ENCODE measurements at regions not wholly inside any gene's neighbourhood (a gene's known extent, or its start where the extent isn't known, plus 50 kb on each side); places are given as distances from the start of the nearest gene placed in this dataset.

DNA sequence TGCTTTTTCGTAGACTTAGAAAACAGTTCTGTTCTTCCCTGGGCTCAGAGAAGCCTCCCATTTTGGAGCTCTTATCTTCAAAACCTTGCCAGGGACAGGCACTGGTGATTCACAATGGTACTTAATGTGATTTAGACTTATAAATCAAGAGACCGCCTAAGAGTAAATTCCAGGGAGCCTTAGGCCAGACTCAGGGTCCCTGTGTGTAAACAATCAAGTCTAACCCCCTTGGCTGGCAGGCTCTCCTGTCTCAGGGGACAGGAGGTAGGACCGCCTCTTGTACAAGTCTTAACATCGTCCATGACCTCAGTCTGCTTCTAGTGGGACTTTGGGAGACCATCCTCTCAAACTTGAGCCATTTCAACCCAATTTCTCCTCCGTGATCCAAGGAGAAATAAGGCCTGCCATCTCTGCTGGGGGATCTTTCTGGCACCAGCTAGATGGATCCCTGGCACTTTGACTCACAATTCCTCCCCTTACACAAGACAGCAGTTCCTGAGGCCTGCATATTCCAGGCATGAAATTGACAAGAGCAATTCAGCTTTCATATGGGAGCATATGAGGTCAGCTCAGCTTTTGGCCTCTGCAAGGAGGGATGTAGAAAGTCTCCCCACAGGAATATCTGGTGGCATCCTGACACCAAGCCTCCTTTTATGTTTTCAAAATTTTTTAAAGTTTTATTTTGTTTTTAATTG, 487.0 kb downstream of the TNS1 start:
- no peak for DNase-seq (ENCODE audit: low read depth)
- H3K4me3 ChIP-seq (ENCODE audit: low read depth, low read length) = no peak overlapping the region
- TF ChIP-seq, protein P1, sequence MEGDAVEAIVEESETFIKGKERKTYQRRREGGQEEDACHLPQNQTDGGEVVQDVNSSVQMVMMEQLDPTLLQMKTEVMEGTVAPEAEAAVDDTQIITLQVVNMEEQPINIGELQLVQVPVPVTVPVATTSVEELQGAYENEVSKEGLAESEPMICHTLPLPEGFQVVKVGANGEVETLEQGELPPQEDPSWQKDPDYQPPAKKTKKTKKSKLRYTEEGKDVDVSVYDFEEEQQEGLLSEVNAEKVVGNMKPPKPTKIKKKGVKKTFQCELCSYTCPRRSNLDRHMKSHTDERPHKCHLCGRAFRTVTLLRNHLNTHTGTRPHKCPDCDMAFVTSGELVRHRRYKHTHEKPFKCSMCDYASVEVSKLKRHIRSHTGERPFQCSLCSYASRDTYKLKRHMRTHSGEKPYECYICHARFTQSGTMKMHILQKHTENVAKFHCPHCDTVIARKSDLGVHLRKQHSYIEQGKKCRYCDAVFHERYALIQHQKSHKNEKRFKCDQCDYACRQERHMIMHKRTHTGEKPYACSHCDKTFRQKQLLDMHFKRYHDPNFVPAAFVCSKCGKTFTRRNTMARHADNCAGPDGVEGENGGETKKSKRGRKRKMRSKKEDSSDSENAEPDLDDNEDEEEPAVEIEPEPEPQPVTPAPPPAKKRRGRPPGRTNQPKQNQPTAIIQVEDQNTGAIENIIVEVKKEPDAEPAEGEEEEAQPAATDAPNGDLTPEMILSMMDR (IDR thresholded peaks at IDR 0.05; ENCODE audit: low read depth, low read length) = no peak
- no peak for TF ChIP-seq MAX (IDR thresholded peaks at IDR 0.05; ENCODE audit: low read depth, low read length)
- no peak for TF ChIP-seq POLR2A (IDR thresholded peaks at IDR 0.05; ENCODE audit: extremely low read depth, insufficient read length)
- no peak for TF ChIP-seq MYC (IDR thresholded peaks at IDR 0.05; ENCODE audit: low read depth, low read length)

DNA sequence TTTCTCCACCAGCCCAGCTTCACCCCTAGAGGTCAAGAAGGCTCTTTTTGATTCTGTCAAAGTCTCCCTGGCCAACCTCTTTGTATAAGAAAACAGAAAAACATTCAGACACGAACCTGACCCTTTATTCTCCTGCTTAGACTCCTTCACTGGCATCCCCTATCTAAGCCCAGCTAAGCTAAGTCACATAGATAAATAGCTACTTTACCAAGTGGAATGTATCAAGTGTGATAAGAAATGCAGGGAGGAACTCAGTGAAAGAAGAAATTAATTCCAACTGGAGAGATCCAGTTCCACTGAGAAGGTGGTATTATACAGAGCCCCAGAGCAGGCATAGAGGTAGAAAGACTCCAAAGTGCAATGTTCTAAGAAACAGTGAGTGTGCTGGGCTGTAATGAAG, 489.5 kb downstream of the TNS1 start:
- no peak overlapping the region for H3K4me3 ChIP-seq (ENCODE audit: low read depth, low read length)
- TF ChIP-seq MAX (IDR thresholded peaks at IDR 0.05; ENCODE audit: low read depth, low read length) (no peak), MYC (IDR thresholded peaks at IDR 0.05; ENCODE audit: low read depth, low read length) (no peak)
- TF ChIP-seq, protein P1 (IDR thresholded peaks at IDR 0.05; ENCODE audit: low read depth, low read length) = no peak
- DNase-seq (ENCODE audit: low read depth) = no peak

DNA sequence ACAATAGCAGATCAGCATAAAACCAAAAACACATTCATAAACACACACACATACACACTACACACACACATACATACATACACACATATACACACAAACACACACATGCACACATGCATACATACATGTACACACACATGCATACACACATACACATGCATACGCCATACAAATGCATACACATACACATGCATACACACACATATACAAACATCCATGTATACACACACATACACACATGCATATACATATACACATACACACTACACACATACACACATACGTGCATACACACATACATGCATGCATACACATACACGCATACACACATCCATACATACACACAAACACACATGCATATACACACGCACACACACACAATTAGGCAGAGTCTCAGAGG, 490.1 kb downstream of the TNS1 start:
- H3K4me3 ChIP-seq (ENCODE audit: low read depth, low read length) = no peak overlapping the region
- no peak for DNase-seq (ENCODE audit: low read depth)
- TF ChIP-seq, protein P1 (IDR thresholded peaks at IDR 0.05; ENCODE audit: low read depth, low read length) = no peak
- TF ChIP-seq MAX (IDR thresholded peaks at IDR 0.05; ENCODE audit: low read depth, low read length) (no peak), POLR2A (IDR thresholded peaks at IDR 0.05; ENCODE audit: extremely low read depth, insufficient read length) (no peak), MYC (IDR thresholded peaks at IDR 0.05; ENCODE audit: low read depth, low read length) (no peak)

- no peak for DNase-seq (ENCODE audit: low read depth)
- TF ChIP-seq MYC (IDR thresholded peaks at IDR 0.05; ENCODE audit: low read depth, low read length) = no peak
- TF ChIP-seq POLR2A (IDR thresholded peaks at IDR 0.05; ENCODE audit: extremely low read depth, insufficient read length) = no peak
- no peak for TF ChIP-seq MAX (IDR thresholded peaks at IDR 0.05; ENCODE audit: low read depth, low read length)
- TF ChIP-seq, protein P1 (IDR thresholded peaks at IDR 0.05; ENCODE audit: low read depth, low read length) = no peak
- H3K4me3 ChIP-seq (ENCODE audit: low read depth, low read length) = no peak overlapping the region
Observed at GRCh38 chr2:217512259-217512658, 490.5 kb downstream of the TNS1 start.

DNA sequence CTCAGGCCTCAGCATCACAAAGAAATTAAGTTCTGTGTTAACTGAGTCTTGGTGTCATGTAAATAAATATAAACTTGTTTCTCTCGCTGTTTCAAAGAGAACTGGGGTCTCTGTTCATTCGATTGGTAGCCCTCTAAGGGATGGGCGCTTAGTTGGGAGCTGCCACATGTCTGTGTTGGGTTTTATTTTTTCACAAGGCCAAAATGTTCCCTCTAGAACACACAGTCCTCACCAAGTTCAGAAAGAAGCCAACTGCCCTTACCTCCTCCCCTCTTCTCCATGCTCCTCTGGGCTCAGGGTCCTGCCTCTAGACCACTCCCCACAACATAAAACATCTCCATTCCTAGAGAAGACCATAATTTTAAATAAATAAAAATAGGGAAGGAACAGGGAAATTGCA, 490.9 kb downstream of the TNS1 start:
- no peak overlapping the region for H3K4me3 ChIP-seq (ENCODE audit: low read depth, low read length)
- no peak for DNase-seq (ENCODE audit: low read depth)
- no peak for TF ChIP-seq POLR2A (IDR thresholded peaks at IDR 0.05; ENCODE audit: extremely low read depth, insufficient read length)
- no peak for TF ChIP-seq MAX (IDR thresholded peaks at IDR 0.05; ENCODE audit: low read depth, low read length)

DNA sequence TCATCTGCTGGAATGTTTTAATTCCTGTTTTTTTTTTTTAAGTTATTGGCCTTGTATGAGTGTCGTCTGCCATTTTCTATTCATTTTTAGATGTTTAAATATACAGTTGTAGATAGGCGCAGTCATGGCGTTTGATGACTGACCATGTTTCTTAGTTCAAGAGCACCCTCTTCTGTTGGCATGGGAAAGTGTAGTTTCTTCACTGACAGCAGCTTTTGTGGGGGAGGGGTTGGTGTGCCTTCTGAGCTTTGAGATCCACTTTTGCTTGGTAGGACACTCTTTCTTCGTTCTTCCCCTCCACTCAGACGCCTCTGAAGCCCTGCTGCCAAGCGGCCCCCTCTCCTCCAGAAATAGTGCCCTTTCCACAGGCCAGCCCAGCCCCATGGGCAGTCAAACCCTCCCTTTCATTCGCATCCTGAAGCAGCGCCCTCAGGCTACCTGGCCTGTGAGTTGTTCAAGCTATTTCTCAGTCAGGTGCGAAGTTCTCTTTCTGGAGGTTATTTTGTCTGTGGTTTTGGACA, 492.0 kb downstream of the TNS1 start:
- TF ChIP-seq MYC (IDR thresholded peaks at IDR 0.05; ENCODE audit: low read depth, low read length) = no peak
- TF ChIP-seq, protein P1 (IDR thresholded peaks at IDR 0.05; ENCODE audit: low read depth, low read length) = peak; percentile 65
- DNase-seq (ENCODE audit: low read depth) = peak; percentile 84
- no peak overlapping the region for H3K4me3 ChIP-seq (ENCODE audit: low read depth, low read length)

Data from NB4 (cell line).